ENCODE measurements at regions not wholly inside any gene's neighbourhood (a gene's known extent, or its start where the extent isn't known, plus 50 kb on each side); places are given as distances from the start of the nearest gene placed in this dataset.

DNA sequence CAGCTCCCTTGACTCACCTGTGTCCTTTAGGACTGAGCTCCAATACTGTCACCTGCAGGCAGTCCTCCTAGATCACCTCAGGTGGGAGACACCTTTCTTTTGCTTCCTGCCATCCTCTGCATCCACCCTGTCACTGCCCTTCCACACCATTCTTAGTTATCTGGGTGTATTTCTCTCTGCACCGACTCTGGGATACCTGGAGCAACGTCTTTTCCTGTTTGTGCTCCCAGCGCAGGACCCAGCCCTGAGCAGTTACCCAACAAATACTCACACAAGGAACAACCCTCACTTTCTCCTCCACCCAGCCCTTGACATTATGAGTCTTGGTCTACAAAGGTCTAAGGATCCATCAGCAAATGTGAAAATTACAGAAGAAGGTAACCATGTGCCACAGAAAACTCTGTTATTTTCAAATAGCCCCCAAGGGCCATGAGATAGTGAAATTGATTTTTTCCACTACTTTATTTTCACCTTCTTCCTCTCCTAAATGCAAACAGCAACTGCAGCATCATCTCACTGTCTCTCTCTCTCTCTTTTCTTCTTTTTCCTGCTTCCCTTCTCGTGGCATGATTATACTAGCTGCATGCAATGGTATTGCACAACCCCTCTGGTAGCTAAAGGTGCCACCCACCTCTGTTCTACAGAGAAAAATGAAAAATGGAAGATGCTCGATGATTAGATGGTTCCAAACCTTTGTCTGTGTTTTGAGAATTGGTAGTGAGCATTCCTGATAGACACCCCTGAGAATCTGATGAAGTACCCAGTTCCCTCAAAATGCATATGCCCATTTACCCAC, 89.0 kb downstream of the MIS18A start:
- H3K9ac ChIP-seq (ENCODE audit: low read length) = no peak overlapping the region
- ATAC-seq (no peak), DNase-seq (no peak)
- H3K36me3 ChIP-seq (ENCODE audit: low read depth, low read length) = no peaks in the 10 kb centered on the region
- no peak overlapping the region for H3K4me2 ChIP-seq (ENCODE audit: low read length)
- no peaks in the 10 kb centered on the region for H3K79me2 ChIP-seq (ENCODE audit: low read length)
- no peak overlapping the region for H3K4me3 ChIP-seq (ENCODE audit: low read length)
- no peaks in the 10 kb centered on the region for H4K20me1 ChIP-seq (ENCODE audit: low read length)
- H2AFZ ChIP-seq (ENCODE audit: low read length) = no peak overlapping the region
- H3K9me3 ChIP-seq (ENCODE audit: low read length) = no peaks in the 10 kb centered on the region
- ChIA-PET CTCF (no interaction called here), POLR2A (ENCODE audit: unreplicated experiment) (no interaction called here)
- TF ChIP-seq EZH2phosphoT487 (IDR thresholded peaks at IDR 0.05; ENCODE audit: borderline replicate concordance, low read length) = no peak
- no peak for TF ChIP-seq EZH2 (IDR thresholded peaks at IDR 0.05; ENCODE audit: low read length, unreplicated experiment)
- TF ChIP-seq, protein P1, sequence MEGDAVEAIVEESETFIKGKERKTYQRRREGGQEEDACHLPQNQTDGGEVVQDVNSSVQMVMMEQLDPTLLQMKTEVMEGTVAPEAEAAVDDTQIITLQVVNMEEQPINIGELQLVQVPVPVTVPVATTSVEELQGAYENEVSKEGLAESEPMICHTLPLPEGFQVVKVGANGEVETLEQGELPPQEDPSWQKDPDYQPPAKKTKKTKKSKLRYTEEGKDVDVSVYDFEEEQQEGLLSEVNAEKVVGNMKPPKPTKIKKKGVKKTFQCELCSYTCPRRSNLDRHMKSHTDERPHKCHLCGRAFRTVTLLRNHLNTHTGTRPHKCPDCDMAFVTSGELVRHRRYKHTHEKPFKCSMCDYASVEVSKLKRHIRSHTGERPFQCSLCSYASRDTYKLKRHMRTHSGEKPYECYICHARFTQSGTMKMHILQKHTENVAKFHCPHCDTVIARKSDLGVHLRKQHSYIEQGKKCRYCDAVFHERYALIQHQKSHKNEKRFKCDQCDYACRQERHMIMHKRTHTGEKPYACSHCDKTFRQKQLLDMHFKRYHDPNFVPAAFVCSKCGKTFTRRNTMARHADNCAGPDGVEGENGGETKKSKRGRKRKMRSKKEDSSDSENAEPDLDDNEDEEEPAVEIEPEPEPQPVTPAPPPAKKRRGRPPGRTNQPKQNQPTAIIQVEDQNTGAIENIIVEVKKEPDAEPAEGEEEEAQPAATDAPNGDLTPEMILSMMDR (conservative IDR thresholded peaks at IDR 0.05; ENCODE audit: low read depth, low read length) = no peak
- intact Hi-C loops (cut with micrococcal nuclease) = no loop called here
- H3K4me1 ChIP-seq (ENCODE audit: insufficient read depth, low read length) = no peaks in the 10 kb centered on the region
- BruUV-seq (replicated peaks) = no TSS peak
- no peak overlapping the region for H3K27ac ChIP-seq (ENCODE audit: low read length)
- no peaks in the 10 kb centered on the region for H3K9me2 ChIP-seq (replicated peaks; ENCODE audit: low read length)
- H3F3A ChIP-seq (ENCODE audit: low read length, unreplicated experiment) = no peaks in the 10 kb centered on the region
- peaks cover 86% of the 10 kb centered on the region for H3K27me3 ChIP-seq (ENCODE audit: low read length)

DNA sequence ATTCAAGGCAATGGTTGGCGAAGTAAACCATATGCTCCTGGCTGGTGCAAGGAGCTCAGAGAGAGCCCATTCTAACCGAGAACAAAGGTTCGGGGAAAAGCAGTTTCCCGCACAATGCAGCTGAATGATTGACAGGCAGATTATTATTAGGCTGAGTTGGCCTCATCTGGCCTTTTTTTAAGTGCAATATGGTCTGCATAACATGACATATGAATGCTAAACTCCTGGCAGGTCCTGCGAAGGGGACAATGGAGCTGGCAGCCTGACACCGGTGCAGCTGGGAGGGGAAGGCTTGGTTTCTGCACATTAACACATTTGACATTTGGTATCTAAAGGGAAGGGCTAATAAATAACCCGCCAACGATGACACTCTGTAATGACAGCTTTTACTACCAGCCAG, 92.0 kb downstream of the MIS18A start:
- no peak overlapping the region for H3K27ac ChIP-seq (ENCODE audit: low read length)
- no peaks in the 10 kb centered on the region for H3K36me3 ChIP-seq (ENCODE audit: low read depth, low read length)
- no peaks in the 10 kb centered on the region for H3K9me3 ChIP-seq (ENCODE audit: low read length)
- intact Hi-C loops (cut with micrococcal nuclease) = no loop called here
- no TSS peak for BruUV-seq (replicated peaks)
- H3K79me2 ChIP-seq (ENCODE audit: low read length) = no peaks in the 10 kb centered on the region
- H3K4me1 ChIP-seq (ENCODE audit: insufficient read depth, low read length) = no peaks in the 10 kb centered on the region
- ChIA-PET POLR2A (ENCODE audit: unreplicated experiment) (no interaction called here), CTCF (no interaction called here)
- no peak for ATAC-seq
- H3K4me3 ChIP-seq (ENCODE audit: low read length) = no peak overlapping the region
- H3K4me2 ChIP-seq (ENCODE audit: low read length) = no peak overlapping the region
- H3K27me3 ChIP-seq (ENCODE audit: low read length) = peaks cover 80% of the 10 kb centered on the region
- DNase-seq = no peak
- H3F3A ChIP-seq (ENCODE audit: low read length, unreplicated experiment) = no peaks in the 10 kb centered on the region
- H2AFZ ChIP-seq (ENCODE audit: low read length) = no peak overlapping the region
- TF ChIP-seq, protein P1 (conservative IDR thresholded peaks at IDR 0.05; ENCODE audit: low read depth, low read length) = no peak
- TF ChIP-seq EZH2 (IDR thresholded peaks at IDR 0.05; ENCODE audit: low read length, unreplicated experiment) = no peak
- TF ChIP-seq EZH2phosphoT487 (IDR thresholded peaks at IDR 0.05; ENCODE audit: borderline replicate concordance, low read length) = no peak
- H3K9me2 ChIP-seq (replicated peaks; ENCODE audit: low read length) = no peaks in the 10 kb centered on the region
- no peak overlapping the region for H3K9ac ChIP-seq (ENCODE audit: low read length)
- H4K20me1 ChIP-seq (ENCODE audit: low read length) = no peaks in the 10 kb centered on the region

DNA sequence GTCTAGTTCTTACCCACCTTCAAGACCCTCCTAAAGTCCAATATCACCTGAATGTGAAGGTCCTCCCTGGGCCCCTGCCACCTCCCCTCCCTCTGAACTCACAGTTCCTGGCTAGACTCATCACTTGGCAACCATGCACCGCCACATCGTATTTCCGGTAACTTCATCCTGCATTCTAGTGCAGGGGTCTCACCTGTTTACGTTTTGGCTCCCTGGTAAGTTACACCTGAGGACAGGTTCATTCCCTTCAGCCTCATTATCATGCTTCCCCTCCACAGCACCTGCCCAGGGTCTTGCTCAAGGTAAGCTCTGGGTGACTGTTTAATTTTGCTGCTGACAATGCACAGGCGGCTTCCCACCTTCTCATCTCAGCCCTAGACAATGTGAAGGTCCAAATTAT, 93.1 kb downstream of the MIS18A start:
- BruUV-seq (replicated peaks) = no TSS peak
- no peak overlapping the region for H3K4me2 ChIP-seq (ENCODE audit: low read length)
- H3K27ac ChIP-seq (ENCODE audit: low read length) = no peak overlapping the region
- ChIA-PET CTCF (no interaction called here), POLR2A (ENCODE audit: unreplicated experiment) (no interaction called here)
- H4K20me1 ChIP-seq (ENCODE audit: low read length) = no peaks in the 10 kb centered on the region
- H3K4me1 ChIP-seq (ENCODE audit: insufficient read depth, low read length) = no peaks in the 10 kb centered on the region
- no peak for DNase-seq
- no peak overlapping the region for H3K9ac ChIP-seq (ENCODE audit: low read length)
- no peak for ATAC-seq
- no peak overlapping the region for H2AFZ ChIP-seq (ENCODE audit: low read length)
- intact Hi-C loops (cut with micrococcal nuclease) = no loop called here
- no peaks in the 10 kb centered on the region for H3K9me3 ChIP-seq (ENCODE audit: low read length)
- TF ChIP-seq EZH2phosphoT487 (IDR thresholded peaks at IDR 0.05; ENCODE audit: borderline replicate concordance, low read length) (no peak), EZH2 (IDR thresholded peaks at IDR 0.05; ENCODE audit: low read length, unreplicated experiment) (no peak)
- TF ChIP-seq, protein P1 (conservative IDR thresholded peaks at IDR 0.05; ENCODE audit: low read depth, low read length) = no peak
- peaks cover 78% of the 10 kb centered on the region for H3K27me3 ChIP-seq (ENCODE audit: low read length)
- H3K36me3 ChIP-seq (ENCODE audit: low read depth, low read length) = no peaks in the 10 kb centered on the region
- H3F3A ChIP-seq (ENCODE audit: low read length, unreplicated experiment) = no peaks in the 10 kb centered on the region
- no peaks in the 10 kb centered on the region for H3K79me2 ChIP-seq (ENCODE audit: low read length)
- no peaks in the 10 kb centered on the region for H3K9me2 ChIP-seq (replicated peaks; ENCODE audit: low read length)
- H3K4me3 ChIP-seq (ENCODE audit: low read length) = no peak overlapping the region
